SK-N-SH treated with all-trans-retinoic acid at 6 μM for 48 hours (cell line): ENCODE measurements at regions not wholly inside any gene's neighbourhood (a gene's known extent, or its start where the extent isn't known, plus 50 kb on each side); places are given as distances from the start of the nearest gene placed in this dataset.

Source experiments
- ATAC-seq: fragments of 200-7000 bp; cut with Tn5 transposase; 3 replicates; pipeline ENCODE4 v1.9.1; 2020; ENCODE audit warnings: mild to moderate bottlenecking, moderate library complexity
- ARNTL ChIP-seq: fragments of 450-650 bp; formaldehyde crosslinking; IDR thresholded peaks from 2 replicates; pipeline ENCODE4 v1.5.0; 2020; ENCODE audit warnings: low read depth, mild to moderate bottlenecking, moderate library complexity, borderline replicate concordance
- BACH2 ChIP-seq: fragments of 250-450 bp; sonication (Bioruptor Pico); IDR thresholded peaks from 2 replicates; pipeline ENCODE4 v1.9.0; 2021; ENCODE audit warnings: mild to moderate bottlenecking, borderline replicate concordance
- CSDC2 ChIP-seq: fragments of 250-450 bp; sonication (Bioruptor Pico); IDR thresholded peaks from 2 replicates; pipeline ENCODE4 v1.5.0; 2020; ENCODE audit warnings: mild to moderate bottlenecking, moderate library complexity
- ESRRG ChIP-seq: fragments of 250-450 bp; sonication (Bioruptor Pico); IDR thresholded peaks from 2 replicates; pipeline ENCODE4 v1.6.1; 2021; ENCODE audit warnings: mild to moderate bottlenecking
- ISL1 ChIP-seq: fragments of 250-450 bp; sonication (Bioruptor Pico); IDR thresholded peaks from 2 replicates; pipeline ENCODE4 v2.1.2; 2022; ENCODE audit warnings: mild to moderate bottlenecking, moderate library complexity
- OSR1 ChIP-seq: fragments of 250-450 bp; sonication (Bioruptor Pico); IDR thresholded peaks from 2 replicates; pipeline ENCODE4 v1.8.0; 2022; ENCODE audit warnings: moderate library complexity, mild to moderate bottlenecking, inconsistent platforms
- PPARA ChIP-seq: fragments of 250-450 bp; sonication (Bioruptor Pico); IDR thresholded peaks from 2 replicates; pipeline ENCODE4 v1.5.0; 2020; ENCODE audit warnings: mild to moderate bottlenecking, borderline replicate concordance
- RARB ChIP-seq: fragments of 250-450 bp; sonication (Bioruptor Pico); IDR thresholded peaks from 2 replicates; pipeline ENCODE4 v1.8.0; 2021; ENCODE audit warnings: mild to moderate bottlenecking, moderate library complexity
- SNAI2 ChIP-seq: fragments of 250-450 bp; sonication (Bioruptor Pico); IDR thresholded peaks from 2 replicates; pipeline ENCODE4 v1.5.0; 2020; ENCODE audit warnings: mild to moderate bottlenecking, moderate library complexity
- TCF4 ChIP-seq: fragments of 250-450 bp; sonication (Bioruptor Pico); IDR thresholded peaks from 2 replicates; pipeline ENCODE4 v1.8.0; 2021; ENCODE audit warnings: mild to moderate bottlenecking, moderate library complexity, borderline replicate concordance
- TOX ChIP-seq: fragments of 250-450 bp; sonication (Bioruptor Pico); IDR thresholded peaks from 2 replicates; pipeline ENCODE4 v1.8.0; 2021; ENCODE audit warnings: mild to moderate bottlenecking, moderate library complexity, borderline replicate concordance
- ZC3H10 ChIP-seq: fragments of 250-450 bp; sonication (Bioruptor Pico); IDR thresholded peaks from 2 replicates; pipeline ENCODE4 v1.5.1; 2021; ENCODE audit warnings: mild to moderate bottlenecking, moderate library complexity
- ZFP30 ChIP-seq: fragments of 450-650 bp; formaldehyde crosslinking; IDR thresholded peaks from 2 replicates; pipeline ENCODE4 v1.5.0; 2022; ENCODE audit warnings: mild to moderate bottlenecking, moderate library complexity
- ZNF565 ChIP-seq: fragments of 450-650 bp; formaldehyde crosslinking; conservative IDR thresholded peaks from 2 replicates; pipeline ENCODE4 v1.5.0; 2020; ENCODE audit warnings: low read depth, mild to moderate bottlenecking, moderate library complexity
- ZNF70 ChIP-seq: fragments of 450-650 bp; formaldehyde crosslinking; IDR thresholded peaks from 2 replicates; pipeline ENCODE4 v1.5.0; 2020; ENCODE audit warnings: mild to moderate bottlenecking, moderate library complexity
- ZNF8 ChIP-seq: fragments of 450-650 bp; formaldehyde crosslinking; IDR thresholded peaks from 2 replicates; pipeline ENCODE4 v1.5.0; 2020; ENCODE audit warnings: mild to moderate bottlenecking, moderate library complexity
- TF ChIP-seq, protein P1 (sequence below): fragments of 250-450 bp; sonication (Bioruptor Pico); IDR thresholded peaks from 2 replicates; pipeline ENCODE4 v1.8.0; 2021; ENCODE audit warnings: low read depth, mild to moderate bottlenecking, moderate library complexity, borderline replicate concordance
- TF ChIP-seq, protein P2 (sequence below): fragments of 250-450 bp; sonication (Bioruptor Pico); IDR thresholded peaks from 2 replicates; pipeline ENCODE4 v1.5.1; 2021; ENCODE audit warnings: mild to moderate bottlenecking, moderate library complexity
- TF ChIP-seq, protein P3 (sequence below): fragments of 250-450 bp; sonication (Bioruptor Pico); IDR thresholded peaks from 2 replicates; pipeline ENCODE4 v1.5.0; 2020; ENCODE audit warnings: mild to moderate bottlenecking, moderate library complexity

DNA sequence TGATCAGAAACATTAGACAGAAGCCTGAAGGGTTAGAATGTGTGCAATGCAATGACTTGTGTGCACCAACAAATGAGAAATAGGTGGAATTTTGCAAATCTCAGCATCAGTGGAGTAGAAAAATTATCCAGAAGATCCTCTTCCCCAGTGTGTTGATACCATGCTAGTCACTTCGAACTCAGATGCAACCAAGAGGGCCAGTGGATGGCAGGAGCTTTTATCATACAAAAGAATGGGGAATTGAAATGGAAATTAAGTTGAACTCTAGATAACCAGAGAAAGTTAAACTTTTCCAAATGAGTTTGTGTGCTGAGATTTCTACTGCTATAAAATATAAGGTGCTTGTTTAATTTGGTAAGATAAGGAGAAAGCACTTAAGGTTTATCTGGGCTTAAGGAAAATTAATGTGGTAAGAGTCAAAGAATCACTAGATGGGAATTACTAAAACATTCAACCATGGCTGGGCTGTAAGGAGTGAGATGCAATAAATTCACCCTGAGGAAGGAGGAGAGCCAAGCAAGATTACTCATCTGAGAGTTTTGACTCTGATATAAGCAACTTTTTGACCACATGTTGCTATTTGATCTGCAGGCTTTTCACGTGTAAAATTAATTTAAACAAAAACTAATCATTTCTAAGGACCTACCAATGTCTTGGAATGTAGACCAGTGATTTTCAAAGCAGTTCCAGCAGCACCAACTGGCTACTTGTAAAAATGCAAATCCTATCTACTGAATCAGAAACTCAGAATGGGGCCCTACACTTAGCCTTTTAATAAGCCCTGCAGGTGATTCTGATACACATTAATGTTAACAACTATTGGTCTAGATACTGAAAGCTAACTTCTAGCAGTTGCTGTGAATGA lies 113.2 kb downstream of the CDC14C start:
- no peak for TF ChIP-seq ISL1 (CRISPR knock-in tag)
- no peak for TF ChIP-seq ZC3H10 (CRISPR knock-in tag)
- no peak for TF ChIP-seq CSDC2 (CRISPR knock-in tag)
- TF ChIP-seq, protein P1, sequence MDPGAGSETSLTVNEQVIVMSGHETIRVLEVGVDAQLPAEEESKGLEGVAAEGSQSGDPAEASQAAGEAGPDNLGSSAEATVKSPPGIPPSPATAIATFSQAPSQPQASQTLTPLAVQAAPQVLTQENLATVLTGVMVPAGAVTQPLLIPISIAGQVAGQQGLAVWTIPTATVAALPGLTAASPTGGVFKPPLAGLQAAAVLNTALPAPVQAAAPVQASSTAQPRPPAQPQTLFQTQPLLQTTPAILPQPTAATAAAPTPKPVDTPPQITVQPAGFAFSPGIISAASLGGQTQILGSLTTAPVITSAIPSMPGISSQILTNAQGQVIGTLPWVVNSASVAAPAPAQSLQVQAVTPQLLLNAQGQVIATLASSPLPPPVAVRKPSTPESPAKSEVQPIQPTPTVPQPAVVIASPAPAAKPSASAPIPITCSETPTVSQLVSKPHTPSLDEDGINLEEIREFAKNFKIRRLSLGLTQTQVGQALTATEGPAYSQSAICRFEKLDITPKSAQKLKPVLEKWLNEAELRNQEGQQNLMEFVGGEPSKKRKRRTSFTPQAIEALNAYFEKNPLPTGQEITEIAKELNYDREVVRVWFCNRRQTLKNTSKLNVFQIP = no peak
- ATAC-seq = no peak

DNA sequence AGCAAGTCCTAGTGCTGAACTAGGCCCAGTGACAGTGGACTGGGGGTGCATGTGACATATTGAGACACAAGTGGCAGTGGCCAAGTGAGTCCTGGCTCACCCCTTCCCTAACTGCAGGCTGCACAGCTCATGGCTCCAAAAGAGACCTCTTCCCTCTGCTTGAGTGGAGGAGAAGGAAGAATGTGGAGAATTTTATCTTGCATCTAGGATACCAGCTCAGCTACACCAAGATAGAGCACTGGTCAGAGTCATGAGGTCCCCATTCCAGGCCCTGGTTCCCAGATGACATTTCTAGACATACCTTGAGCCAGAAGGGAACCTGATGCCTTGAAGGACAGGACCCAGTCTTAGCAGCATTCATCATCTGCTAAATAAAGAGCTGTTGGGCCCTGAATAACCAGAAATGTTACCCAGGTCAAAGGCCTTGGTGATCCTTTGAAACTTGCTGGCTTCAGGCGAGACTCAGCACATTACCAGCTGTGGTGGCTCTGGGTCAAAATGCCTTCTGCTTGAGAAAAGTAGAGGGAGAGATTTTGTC lies 114.5 kb downstream of the CDC14C start:
- ATAC-seq = no peak
- TF ChIP-seq ZC3H10 (CRISPR knock-in tag) (no peak), BACH2 (no peak), OSR1 (CRISPR knock-in tag) (no peak), RARB (no peak), CSDC2 (CRISPR knock-in tag) (no peak), TCF4 (CRISPR knock-in tag) (no peak), SNAI2 (CRISPR knock-in tag) (no peak)
- TF ChIP-seq, protein P2, sequence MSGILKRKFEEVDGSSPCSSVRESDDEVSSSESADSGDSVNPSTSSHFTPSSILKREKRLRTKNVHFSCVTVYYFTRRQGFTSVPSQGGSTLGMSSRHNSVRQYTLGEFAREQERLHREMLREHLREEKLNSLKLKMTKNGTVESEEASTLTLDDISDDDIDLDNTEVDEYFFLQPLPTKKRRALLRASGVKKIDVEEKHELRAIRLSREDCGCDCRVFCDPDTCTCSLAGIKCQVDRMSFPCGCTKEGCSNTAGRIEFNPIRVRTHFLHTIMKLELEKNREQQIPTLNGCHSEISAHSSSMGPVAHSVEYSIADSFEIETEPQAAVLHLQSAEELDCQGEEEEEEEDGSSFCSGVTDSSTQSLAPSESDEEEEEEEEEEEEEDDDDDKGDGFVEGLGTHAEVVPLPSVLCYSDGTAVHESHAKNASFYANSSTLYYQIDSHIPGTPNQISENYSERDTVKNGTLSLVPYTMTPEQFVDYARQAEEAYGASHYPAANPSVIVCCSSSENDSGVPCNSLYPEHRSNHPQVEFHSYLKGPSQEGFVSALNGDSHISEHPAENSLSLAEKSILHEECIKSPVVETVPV (CRISPR knock-in tag) = no peak

DNA sequence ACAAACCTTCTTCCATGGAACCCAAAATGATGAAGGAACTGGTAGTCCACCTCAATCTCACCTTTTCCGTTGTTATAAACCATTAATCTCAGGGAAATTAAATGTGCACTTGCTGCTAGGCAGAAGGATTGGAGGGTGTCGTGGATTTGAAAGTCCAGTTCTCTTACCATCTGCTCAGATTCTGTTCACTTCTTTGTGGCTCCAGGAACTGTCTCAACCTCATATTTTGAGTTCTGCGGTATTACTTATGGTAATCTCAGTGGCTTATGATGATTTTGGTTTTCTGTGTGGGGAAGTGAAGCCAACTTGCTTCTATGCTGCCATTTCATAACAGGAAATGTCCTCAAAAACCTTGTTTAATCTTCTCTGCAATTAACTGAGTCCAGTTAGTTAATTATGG lies 136.4 kb downstream of the CDC14C start:
- TF ChIP-seq, protein P3, sequence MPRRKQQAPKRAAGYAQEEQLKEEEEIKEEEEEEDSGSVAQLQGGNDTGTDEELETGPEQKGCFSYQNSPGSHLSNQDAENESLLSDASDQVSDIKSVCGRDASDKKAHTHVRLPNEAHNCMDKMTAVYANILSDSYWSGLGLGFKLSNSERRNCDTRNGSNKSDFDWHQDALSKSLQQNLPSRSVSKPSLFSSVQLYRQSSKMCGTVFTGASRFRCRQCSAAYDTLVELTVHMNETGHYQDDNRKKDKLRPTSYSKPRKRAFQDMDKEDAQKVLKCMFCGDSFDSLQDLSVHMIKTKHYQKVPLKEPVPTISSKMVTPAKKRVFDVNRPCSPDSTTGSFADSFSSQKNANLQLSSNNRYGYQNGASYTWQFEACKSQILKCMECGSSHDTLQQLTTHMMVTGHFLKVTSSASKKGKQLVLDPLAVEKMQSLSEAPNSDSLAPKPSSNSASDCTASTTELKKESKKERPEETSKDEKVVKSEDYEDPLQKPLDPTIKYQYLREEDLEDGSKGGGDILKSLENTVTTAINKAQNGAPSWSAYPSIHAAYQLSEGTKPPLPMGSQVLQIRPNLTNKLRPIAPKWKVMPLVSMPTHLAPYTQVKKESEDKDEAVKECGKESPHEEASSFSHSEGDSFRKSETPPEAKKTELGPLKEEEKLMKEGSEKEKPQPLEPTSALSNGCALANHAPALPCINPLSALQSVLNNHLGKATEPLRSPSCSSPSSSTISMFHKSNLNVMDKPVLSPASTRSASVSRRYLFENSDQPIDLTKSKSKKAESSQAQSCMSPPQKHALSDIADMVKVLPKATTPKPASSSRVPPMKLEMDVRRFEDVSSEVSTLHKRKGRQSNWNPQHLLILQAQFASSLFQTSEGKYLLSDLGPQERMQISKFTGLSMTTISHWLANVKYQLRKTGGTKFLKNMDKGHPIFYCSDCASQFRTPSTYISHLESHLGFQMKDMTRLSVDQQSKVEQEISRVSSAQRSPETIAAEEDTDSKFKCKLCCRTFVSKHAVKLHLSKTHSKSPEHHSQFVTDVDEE = no peak
- TF ChIP-seq TCF4 (CRISPR knock-in tag) (no peak), ISL1 (CRISPR knock-in tag) (no peak), ZNF565 (CRISPR knock-in tag) (no peak), ESRRG (no peak), ARNTL (CRISPR knock-in tag) (no peak), ZFP30 (CRISPR knock-in tag) (no peak), ZC3H10 (CRISPR knock-in tag) (no peak), OSR1 (CRISPR knock-in tag) (no peak), ZNF8 (no peak), PPARA (CRISPR knock-in tag) (no peak), ZNF70 (CRISPR knock-in tag) (no peak), TOX (CRISPR knock-in tag) (no peak), RARB (no peak)
- TF ChIP-seq, protein P1 = no peak
- TF ChIP-seq, protein P2 (CRISPR knock-in tag) = no peak
- ATAC-seq = no peak
